ENCODE measurements at regions not wholly inside any gene's neighbourhood (a gene's known extent, or its start where the extent isn't known, plus 50 kb on each side); places are given as distances from the start of the nearest gene placed in this dataset.

DNA sequence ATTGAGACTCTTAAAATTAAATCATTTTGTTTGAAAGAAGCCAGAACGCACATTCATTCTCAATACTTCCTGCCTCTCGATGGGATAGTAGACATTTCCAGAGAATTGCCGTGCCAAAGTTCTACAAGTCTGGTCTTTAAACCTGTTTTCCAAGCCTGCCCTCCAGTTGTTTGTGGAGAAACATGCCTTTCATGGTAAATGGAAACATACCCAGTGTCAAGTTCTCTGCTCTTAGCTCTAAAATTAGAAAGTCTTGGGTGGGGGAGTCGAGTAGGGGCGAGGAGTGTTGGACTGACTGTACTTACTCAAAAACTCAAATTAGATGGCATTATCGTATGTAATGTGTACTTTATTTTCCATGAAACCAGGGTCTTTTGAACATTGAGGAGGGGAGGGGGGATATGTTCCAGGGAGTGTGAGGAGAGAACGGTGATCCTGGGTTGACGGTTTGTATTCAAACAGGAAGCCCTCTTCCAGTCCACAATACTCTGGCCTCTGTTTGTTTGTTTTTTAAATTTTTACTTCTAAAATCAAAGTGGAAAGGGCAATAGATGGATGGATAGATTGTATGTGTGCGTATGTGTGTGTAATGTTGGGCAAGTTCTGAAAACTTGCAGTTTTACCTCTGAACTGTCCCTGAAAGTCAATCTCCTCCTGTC lies 106.8 kb upstream of the ARMC2 start:
- H2AFZ ChIP-seq, result no peak overlapping the region
- DNase-seq, result no peak
- H3K36me3 ChIP-seq (ENCODE audit: low read depth), result no peaks in the 10 kb centered on the region
- H3K4me1 ChIP-seq (ENCODE audit: insufficient read depth), result peaks cover 22% of the 10 kb centered on the region
- H3K79me2 ChIP-seq (ENCODE audit: insufficient read depth), result no peaks in the 10 kb centered on the region
- TF ChIP-seq EZH2phosphoT487 (IDR thresholded peaks at IDR 0.05; ENCODE audit: insufficient read depth, low read depth) (no peak), EZH2 (IDR thresholded peaks at IDR 0.05; ENCODE audit: insufficient read depth, poor library complexity, severe bottlenecking) (no peak)
- H3K9ac ChIP-seq, result no peak overlapping the region
- no peaks in the 10 kb centered on the region for H3K27me3 ChIP-seq (replicated peaks; ENCODE audit: insufficient read depth)
- H3K27ac ChIP-seq, result no peak overlapping the region
- no peaks in the 10 kb centered on the region for H4K20me1 ChIP-seq (ENCODE audit: insufficient read depth)
- WGBS, 2 experiments (ENCODE audit: low coverage in 1 of 2, low lambda C conversion rate in 2 of 2, missing lambda C conversion rate in 2 of 2), result 87 to 90% methylated on average over 9 of the region's 9 CpGs
- H3K4me3 ChIP-seq, result no peak overlapping the region
- H3K9me3 ChIP-seq (ENCODE audit: low read depth), result no peaks in the 10 kb centered on the region
- H3F3A ChIP-seq (ENCODE audit: insufficient read depth), result peaks cover 23% of the 10 kb centered on the region
- no peak overlapping the region for H3K4me2 ChIP-seq (ENCODE audit: unreplicated experiment)
- H3K9me2 ChIP-seq (ENCODE audit: insufficient read depth), result no peaks in the 10 kb centered on the region
- in situ Hi-C loops (cut with MboI), result no loop called here

DNA sequence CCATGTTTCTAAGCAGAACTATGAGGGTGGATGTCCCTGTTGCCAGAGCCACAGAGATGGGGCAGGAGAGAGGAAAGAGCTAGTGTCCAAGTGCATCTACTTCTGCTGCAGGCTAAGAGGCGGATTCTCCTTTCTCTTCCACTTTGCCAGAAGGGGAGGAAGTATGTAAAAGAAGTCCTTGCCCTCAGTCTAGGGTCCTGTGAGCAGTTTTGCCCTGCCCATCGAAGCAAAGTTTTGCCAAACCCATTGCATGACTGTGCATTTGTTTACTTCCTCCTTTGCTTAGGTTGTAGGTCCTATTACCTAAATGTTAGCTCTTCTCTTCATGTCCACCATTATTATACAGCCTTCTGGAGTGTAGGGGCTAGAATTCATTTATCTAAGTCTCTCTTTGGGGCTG lies 106.2 kb upstream of the ARMC2 start:
- no peaks in the 10 kb centered on the region for H3K36me3 ChIP-seq (ENCODE audit: low read depth)
- no peaks in the 10 kb centered on the region for H3K27me3 ChIP-seq (replicated peaks; ENCODE audit: insufficient read depth)
- no peak overlapping the region for H3K9ac ChIP-seq
- peaks cover 16% of the 10 kb centered on the region for H3K4me1 ChIP-seq (ENCODE audit: insufficient read depth)
- no peaks in the 10 kb centered on the region for H3K9me2 ChIP-seq (ENCODE audit: insufficient read depth)
- WGBS, 2 experiments (ENCODE audit: low coverage in 1 of 2, low lambda C conversion rate in 2 of 2, missing lambda C conversion rate in 2 of 2), result 78 to 83% methylated on average over 2 of the region's 2 CpGs
- no peak overlapping the region for H3K4me3 ChIP-seq
- no peak overlapping the region for H3K4me2 ChIP-seq (ENCODE audit: unreplicated experiment)
- H3K27ac ChIP-seq, result no peak overlapping the region
- no peaks in the 10 kb centered on the region for H4K20me1 ChIP-seq (ENCODE audit: insufficient read depth)
- no peaks in the 10 kb centered on the region for H3K9me3 ChIP-seq (ENCODE audit: low read depth)
- no peak overlapping the region for H2AFZ ChIP-seq
- DNase-seq, result no peak
- peaks cover 19% of the 10 kb centered on the region for H3F3A ChIP-seq (ENCODE audit: insufficient read depth)
- no peak for TF ChIP-seq EZH2phosphoT487 (IDR thresholded peaks at IDR 0.05; ENCODE audit: insufficient read depth, low read depth)
- no peak for TF ChIP-seq EZH2 (IDR thresholded peaks at IDR 0.05; ENCODE audit: insufficient read depth, poor library complexity, severe bottlenecking)
- H3K79me2 ChIP-seq (ENCODE audit: insufficient read depth), result no peaks in the 10 kb centered on the region
- in situ Hi-C loops (cut with MboI), result no loop called here

DNA sequence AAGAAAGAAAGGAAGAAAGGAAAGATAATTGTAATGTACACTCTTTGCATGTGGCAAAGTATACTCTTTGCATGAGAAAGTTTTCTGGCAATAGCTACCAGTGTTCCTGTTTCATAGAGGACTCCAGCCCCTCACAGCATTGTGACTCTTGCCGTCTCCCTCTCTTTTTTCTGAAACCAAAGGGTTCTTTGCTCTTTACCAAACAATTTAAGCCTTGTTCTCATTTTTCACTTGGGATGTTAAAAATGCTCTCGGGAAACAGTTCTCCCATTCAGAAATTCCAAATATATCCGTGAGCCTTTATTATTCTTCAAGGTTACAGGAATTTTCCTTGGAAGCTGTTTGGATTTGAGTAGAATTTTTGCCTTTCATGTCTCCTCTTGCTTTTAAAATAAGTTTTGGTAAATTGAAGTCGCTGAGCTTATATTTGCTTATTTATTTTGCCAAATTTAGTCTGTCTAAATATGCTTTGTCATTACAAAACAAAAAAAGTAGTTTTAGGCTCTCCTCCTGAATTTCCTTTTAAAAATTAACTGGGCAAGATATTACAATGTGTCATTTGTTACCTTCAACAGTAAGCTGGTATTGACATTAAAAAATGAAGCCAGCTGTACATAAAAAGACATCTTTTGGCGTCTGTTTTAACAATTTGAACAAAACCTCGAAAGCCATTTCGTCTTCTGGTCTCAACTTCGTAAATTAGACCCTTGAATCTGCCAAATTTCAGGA lies 103.8 kb upstream of the ARMC2 start:
- Histone ChIP-seq H3K9me3 (ENCODE audit: low read depth) (no peaks in the 10 kb centered on the region), H3K27me3 (replicated peaks; ENCODE audit: insufficient read depth) (no peaks in the 10 kb centered on the region), H3K9me2 (ENCODE audit: insufficient read depth) (no peaks in the 10 kb centered on the region), H3K4me3 (no peak overlapping the region), H3K9ac (no peak overlapping the region), H3K4me1 (ENCODE audit: insufficient read depth) (peaks cover 10% of the 10 kb centered on the region), H3K79me2 (ENCODE audit: insufficient read depth) (no peaks in the 10 kb centered on the region), H3F3A (ENCODE audit: insufficient read depth) (peaks cover 8% of the 10 kb centered on the region; the same call in 1 of the 2 replicates), H3K4me2 (ENCODE audit: unreplicated experiment) (no peak overlapping the region), H2AFZ (no peak overlapping the region), H4K20me1 (ENCODE audit: insufficient read depth) (no peaks in the 10 kb centered on the region), H3K36me3 (ENCODE audit: low read depth) (no peaks in the 10 kb centered on the region), H3K27ac (no peak overlapping the region)
- in situ Hi-C loops (cut with MboI), result no loop called here
- no peak for DNase-seq
- TF ChIP-seq EZH2phosphoT487 (IDR thresholded peaks at IDR 0.05; ENCODE audit: insufficient read depth, low read depth) (no peak), EZH2 (IDR thresholded peaks at IDR 0.05; ENCODE audit: insufficient read depth, poor library complexity, severe bottlenecking) (no peak)
- 95 to 97% methylated on average over 8 of the region's 8 CpGs for WGBS, 2 experiments (ENCODE audit: low coverage in 1 of 2, low lambda C conversion rate in 2 of 2, missing lambda C conversion rate in 2 of 2)

DNA sequence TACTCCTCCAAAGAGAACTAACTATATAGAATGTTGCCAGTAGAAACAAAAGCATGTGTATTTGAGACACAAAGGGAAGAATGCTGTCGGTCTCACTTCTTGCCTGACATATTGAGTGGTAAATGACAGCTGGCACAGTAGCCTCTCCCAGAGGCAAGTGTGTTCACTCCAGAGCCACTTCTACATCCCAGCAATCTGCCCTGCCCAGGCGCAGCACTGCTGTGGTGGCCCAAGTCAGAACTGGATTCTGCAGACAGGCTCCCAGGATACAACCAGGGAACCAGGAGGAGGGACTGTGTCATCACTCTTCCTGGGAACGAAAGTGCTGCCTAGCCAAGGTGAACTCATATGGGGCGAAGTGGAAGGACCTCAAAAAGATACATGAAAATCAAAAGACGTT lies 103.2 kb upstream of the ARMC2 start:
- Histone ChIP-seq H3K4me2 (ENCODE audit: unreplicated experiment) (no peak overlapping the region), H3K27me3 (replicated peaks; ENCODE audit: insufficient read depth) (no peaks in the 10 kb centered on the region), H4K20me1 (ENCODE audit: insufficient read depth) (no peaks in the 10 kb centered on the region), H3K4me3 (no peak overlapping the region), H2AFZ (no peak overlapping the region), H3K27ac (no peak overlapping the region), H3K9me2 (ENCODE audit: insufficient read depth) (no peaks in the 10 kb centered on the region), H3K9ac (no peak overlapping the region), H3K36me3 (ENCODE audit: low read depth) (no peaks in the 10 kb centered on the region), H3F3A (ENCODE audit: insufficient read depth) (peaks cover 8% of the 10 kb centered on the region; the same call in 1 of the 2 replicates), H3K9me3 (ENCODE audit: low read depth) (no peaks in the 10 kb centered on the region), H3K4me1 (ENCODE audit: insufficient read depth) (peaks cover 10% of the 10 kb centered on the region), H3K79me2 (ENCODE audit: insufficient read depth) (no peaks in the 10 kb centered on the region)
- TF ChIP-seq EZH2phosphoT487 (IDR thresholded peaks at IDR 0.05; ENCODE audit: insufficient read depth, low read depth), result no peak
- no peak for TF ChIP-seq EZH2 (IDR thresholded peaks at IDR 0.05; ENCODE audit: insufficient read depth, poor library complexity, severe bottlenecking)
- 93 to 94% methylated on average over 5 of the region's 5 CpGs for WGBS, 2 experiments (ENCODE audit: low coverage in 1 of 2, low lambda C conversion rate in 2 of 2, missing lambda C conversion rate in 2 of 2)
- DNase-seq, result no peak
- in situ Hi-C loops (cut with MboI), result no loop called here
